GM12891 (cell line): ENCODE measurements at regions not wholly inside any gene's neighbourhood (a gene's known extent, or its start where the extent isn't known, plus 50 kb on each side); places are given as distances from the start of the nearest gene placed in this dataset.
A peak's percentile ranks its signal among the peaks of the same experiment; 100 is the strongest.
"Not testable (repeated sequence)": the region's sequence is repeated elsewhere in the genome, so short reads cannot be mapped to it uniquely, and the experiment has no call there.

ENCODE experiments used
- DNase-seq: peaks from one replicate; pipeline ENCODE4 v3.0.0; 2011; ENCODE audit warnings: low spot score; ENCODE audit not compliant: insufficient read length
- FAIRE-seq: peaks from 2 replicates; lab custom pipeline; 2011; peaks lifted over from hg19 to GRCh38; lab: Jason Lieb, UNC
- PAX5 ChIP-seq: IDR thresholded peaks from 2 replicates; pipeline ENCODE4 v1.6.1; 2011; ENCODE audit warnings: low read length, moderate library complexity, mild to moderate bottlenecking; ENCODE audit not compliant: insufficient read depth, severe bottlenecking
- POLR2A ChIP-seq: IDR thresholded peaks from 2 replicates; pipeline ENCODE4 v1.6.1; 2011; ENCODE audit warnings: low read depth, low read length, control low read depth
- POLR2AphosphoS5 ChIP-seq: IDR thresholded peaks from 2 replicates; pipeline ENCODE4 v1.6.1; 2011; ENCODE audit warnings: low read depth, low read length, control low read depth
- POU2F2 ChIP-seq: IDR thresholded peaks from 2 replicates; pipeline ENCODE4 v1.6.1; 2011; ENCODE audit warnings: low read depth, mild to moderate bottlenecking, control low read depth, low read length, moderate library complexity
- SPI1 ChIP-seq: IDR thresholded peaks from 2 replicates; pipeline ENCODE4 v1.6.1; 2011; ENCODE audit warnings: low read depth, low read length, control low read depth
- TAF1 ChIP-seq: IDR thresholded peaks from 2 replicates; pipeline ENCODE4 v1.6.1; 2011; ENCODE audit warnings: low read depth, low read length, control low read depth

DNA sequence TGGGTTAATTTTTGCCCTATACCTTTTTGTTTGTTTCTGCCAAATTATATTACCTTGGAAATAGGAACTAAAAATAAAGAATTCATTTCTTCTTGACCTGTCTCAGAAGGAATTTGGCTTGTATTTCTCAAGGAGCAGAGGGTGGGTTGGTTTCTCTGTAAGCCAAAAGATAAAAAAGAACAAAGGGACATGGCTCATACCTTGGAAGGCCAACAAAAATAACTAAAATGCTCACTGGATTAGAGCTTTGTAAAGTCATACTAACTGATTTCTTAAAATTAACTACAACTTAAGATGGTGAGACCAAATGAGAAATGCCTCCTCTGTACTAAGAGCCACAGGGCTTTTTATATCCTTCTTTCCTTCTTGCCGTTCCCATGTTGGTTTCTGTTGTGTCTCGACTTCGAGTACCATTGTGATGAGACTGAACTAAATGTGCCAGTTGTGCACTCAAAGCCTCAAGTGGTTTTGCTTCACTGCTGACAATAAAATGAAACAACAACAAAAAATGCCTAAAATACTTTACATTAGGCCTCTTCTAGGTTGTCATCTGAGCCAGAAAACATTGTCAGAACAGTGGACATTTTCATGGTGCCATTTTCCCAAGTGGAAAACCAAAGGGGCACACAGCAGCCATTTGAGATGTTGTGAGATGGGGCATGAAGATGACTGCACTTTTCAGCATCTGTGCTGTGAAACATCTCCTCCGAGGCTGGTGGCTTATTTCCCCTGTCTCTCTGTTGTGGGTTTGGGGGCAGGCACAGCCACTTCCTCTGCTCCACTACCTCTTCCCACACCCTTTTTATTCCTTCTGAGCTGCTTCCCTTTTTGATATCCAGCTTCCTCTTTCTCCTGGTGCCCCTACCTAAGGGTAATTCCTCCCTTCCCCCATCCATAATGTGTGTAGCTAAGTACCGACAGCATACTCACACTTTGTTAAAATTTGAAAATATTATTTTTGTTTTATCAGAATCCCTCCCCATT is 51.8 kb upstream of the AGR3 start:
- TF ChIP-seq POLR2AphosphoS5: no peak
- TF ChIP-seq SPI1: peak; percentile 59
- FAIRE-seq (peak; percentile 75), DNase-seq (no peak)

- FAIRE-seq (no peak), DNase-seq (no peak)
- no peak for TF ChIP-seq TAF1
- no peak for TF ChIP-seq POLR2AphosphoS5
Observed at GRCh38 chr7:16934722-16935340, 53.0 kb upstream of the AGR3 start.

DNA sequence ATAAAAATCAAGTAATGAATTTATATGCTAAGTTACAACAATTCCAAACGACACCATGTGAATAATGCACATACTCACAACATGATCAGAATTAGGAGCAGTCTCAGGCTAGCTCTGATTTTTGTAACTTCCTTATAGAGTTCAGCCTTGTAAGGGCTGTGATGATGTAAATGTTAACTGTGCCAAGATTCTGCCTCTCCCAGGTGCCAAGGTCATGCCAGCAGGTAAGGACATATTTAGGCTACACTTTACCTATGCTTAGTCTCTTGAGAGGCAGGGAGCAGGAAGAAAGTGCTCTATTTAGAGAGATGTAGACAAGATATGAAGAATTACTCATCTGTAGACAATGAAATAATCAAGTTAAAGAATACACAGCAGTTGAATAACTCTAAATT is 53.6 kb upstream of the AGR3 start:
- TF ChIP-seq POLR2A (no peak), SPI1 (no peak), POU2F2 (no peak), PAX5 (no peak), POLR2AphosphoS5 (no peak), TAF1 (no peak)
- DNase-seq: no peak

GRCh38 chr7:16936626-16937422 is 55.0 kb upstream of the AGR3 start:
- DNase-seq (no peak), FAIRE-seq (no peak)
- no peak for TF ChIP-seq POLR2AphosphoS5
- no peak for TF ChIP-seq POLR2A
- no peak for TF ChIP-seq TAF1
- TF ChIP-seq POU2F2: no peak
- no peak for TF ChIP-seq SPI1

More for the DNA sequence above, 53.6 kb upstream of the AGR3 start:
- FAIRE-seq: no peak

- no peak for DNase-seq
- FAIRE-seq: no peak
- TF ChIP-seq SPI1 (no peak), POU2F2 (no peak), PAX5 (no peak), POLR2AphosphoS5 (no peak), POLR2A (no peak), TAF1 (no peak)
Observed at GRCh38 chr7:16939161-16939560, 57.4 kb upstream of the AGR3 start.

GRCh38 chr7:16940776-16941175 is 59.0 kb upstream of the AGR3 start:
- no peak for DNase-seq
- no peak for FAIRE-seq
- TF ChIP-seq POLR2A: no peak
- TF ChIP-seq SPI1: no peak
- no peak for TF ChIP-seq POLR2AphosphoS5
- TF ChIP-seq TAF1: no peak
- TF ChIP-seq POU2F2: no peak
- TF ChIP-seq PAX5: no peak

- DNase-seq (no peak), FAIRE-seq (no peak)
- TF ChIP-seq POLR2AphosphoS5 (no peak), POLR2A (no peak), POU2F2 (no peak), PAX5 (no peak), TAF1 (no peak), SPI1 (no peak)
Observed at GRCh38 chr7:16942929-16943509, 61.2 kb upstream of the AGR3 start.

DNA sequence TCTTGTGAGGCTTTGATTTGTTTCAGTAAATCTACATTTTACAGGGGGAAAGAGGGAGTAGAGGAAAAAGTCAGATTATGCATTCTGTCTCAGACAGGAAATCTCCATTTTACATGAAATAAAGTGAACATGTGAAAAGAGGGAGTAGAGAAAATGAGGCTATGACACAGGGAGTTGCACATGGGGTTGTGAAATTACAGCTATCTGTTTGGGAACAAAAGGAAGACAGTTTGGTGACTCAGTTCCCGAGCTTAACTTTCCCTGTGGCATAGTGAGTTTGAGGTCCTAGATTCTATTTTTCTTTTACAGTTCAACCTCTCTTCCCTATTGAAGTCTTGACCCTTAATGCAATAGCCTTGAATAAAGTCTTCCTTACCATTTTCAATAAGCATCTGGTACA is 63.2 kb upstream of the AGR3 start:
- DNase-seq (no peak), FAIRE-seq (no peak)
- TF ChIP-seq SPI1: no peak
- no peak for TF ChIP-seq POLR2A
- TF ChIP-seq TAF1: no peak
- no peak for TF ChIP-seq POLR2AphosphoS5
- TF ChIP-seq PAX5: no peak
- TF ChIP-seq POU2F2: no peak

GRCh38 chr7:16945372-16945771 is 63.6 kb upstream of the AGR3 start:
- DNase-seq (no peak), FAIRE-seq (no peak)
- TF ChIP-seq POLR2A (no peak), TAF1 (no peak), SPI1 (no peak), POLR2AphosphoS5 (no peak), PAX5 (no peak), POU2F2 (no peak)

DNA sequence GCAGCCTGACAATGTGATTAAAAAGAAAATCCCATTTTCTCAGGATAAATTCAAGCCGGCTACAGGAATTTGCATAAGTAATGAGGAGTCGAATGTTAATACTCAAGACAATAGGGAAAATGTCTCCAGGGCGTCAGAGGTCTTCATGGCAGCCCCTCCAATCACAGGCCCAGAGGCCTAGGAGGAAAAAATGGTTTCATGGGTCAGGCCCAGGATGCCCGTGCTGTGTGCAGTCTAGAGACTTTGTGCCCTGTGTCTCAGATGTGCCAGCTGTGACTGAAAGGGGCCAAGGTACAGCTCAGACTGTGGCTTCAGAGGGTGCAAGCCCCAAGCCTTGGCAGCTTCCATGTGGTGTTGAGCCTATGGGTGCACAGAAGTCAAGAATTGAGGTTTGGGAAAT is 66.3 kb upstream of the AGR3 start:
- not testable (repeated sequence) for DNase-seq, FAIRE-seq
